Trophoblast cell (in vitro differentiated cells and primary cell): ENCODE measurements at regions not wholly inside any gene's neighbourhood (a gene's known extent, or its start where the extent isn't known, plus 50 kb on each side); places are given as distances from the start of the nearest gene placed in this dataset.

Experiments
- DNase-seq, 2 donors: peaks; one replicate each; pipeline ENCODE4 v3.0.0-alpha.2; 2016
- H2AFZ ChIP-seq: 2 replicates; pipeline ENCODE4 v1.6.1; 2013; ENCODE audit warnings: low read length, moderate library complexity, mild to moderate bottlenecking; ENCODE audit not compliant: insufficient read depth, poor library complexity
- H2AK5ac ChIP-seq: 2 replicates; pipeline ENCODE4 v1.6.1; 2013; ENCODE audit warnings: mild to moderate bottlenecking, low read length
- H2BK120ac ChIP-seq: 2 replicates; pipeline ENCODE4 v1.6.1; 2013; ENCODE audit warnings: low read length, mild to moderate bottlenecking, moderate library complexity; ENCODE audit not compliant: insufficient read depth, poor library complexity
- H2BK12ac ChIP-seq: 2 replicates; pipeline ENCODE4 v1.6.1; 2013; ENCODE audit warnings: mild to moderate bottlenecking, low read length, moderate library complexity
- H2BK5ac ChIP-seq: 2 replicates; pipeline ENCODE4 v1.6.1; 2013; ENCODE audit warnings: low read length, low read depth, moderate library complexity, mild to moderate bottlenecking; ENCODE audit not compliant: poor library complexity
- H3K14ac ChIP-seq: 2 replicates; pipeline ENCODE4 v1.6.1; 2013; ENCODE audit warnings: mild to moderate bottlenecking, low read length
- H3K18ac ChIP-seq: 2 replicates; pipeline ENCODE4 v1.6.1; 2013; ENCODE audit warnings: mild to moderate bottlenecking, low read length
- H3K23ac ChIP-seq: 2 replicates; pipeline ENCODE4 v1.6.1; 2013; ENCODE audit warnings: low read length
- H3K27ac ChIP-seq: 2 replicates; pipeline ENCODE4 v1.5.1; 2013; ENCODE audit warnings: low read depth, mild to moderate bottlenecking, inconsistent platforms, low read length, moderate library complexity
- H3K27me3 ChIP-seq: 2 replicates; pipeline ENCODE4 v1.6.1; 2013; ENCODE audit warnings: inconsistent platforms, mild to moderate bottlenecking, low read length, moderate library complexity; ENCODE audit not compliant: insufficient read depth
- H3K36me3 ChIP-seq, 2 experiments: 1 replicate in 1 of 2; 2 replicates in 1 of 2; pipeline ENCODE4 v1.6.1; 2013; ENCODE audit warnings: low read length in 2 of 2, mild to moderate bottlenecking in 2 of 2, moderate library complexity in 1 of 2; ENCODE audit not compliant: insufficient read depth in 2 of 2, control insufficient read depth in 1 of 2
- H3K4ac ChIP-seq: 2 replicates; pipeline ENCODE4 v1.6.1; 2013; ENCODE audit warnings: low read depth, mild to moderate bottlenecking, low read length, moderate library complexity
- H3K4me1 ChIP-seq, 2 experiments: 1 replicate in 1 of 2; 2 replicates in 1 of 2; pipeline ENCODE4 v1.6.1; 2013; ENCODE audit warnings: low read length in 2 of 2, mild to moderate bottlenecking in 2 of 2, moderate library complexity in 1 of 2; ENCODE audit not compliant: insufficient read depth in 2 of 2, control insufficient read depth in 1 of 2
- H3K4me2 ChIP-seq: 2 replicates; pipeline ENCODE4 v1.6.1; 2013; ENCODE audit warnings: inconsistent platforms, mild to moderate bottlenecking, low read length, moderate library complexity
- H3K4me3 ChIP-seq: 2 replicates; pipeline ENCODE4 v1.5.1; 2013; ENCODE audit warnings: mild to moderate bottlenecking, low read depth, low read length, inconsistent platforms
- H3K79me1 ChIP-seq: one replicate; pipeline ENCODE4 v1.6.1; 2013; ENCODE audit warnings: low read length
- H3K79me2 ChIP-seq: 2 replicates; pipeline ENCODE4 v1.6.1; 2013; ENCODE audit warnings: low read length, mild to moderate bottlenecking; ENCODE audit not compliant: control insufficient read depth, insufficient read depth, poor library complexity
- H3K9ac ChIP-seq: 2 replicates; pipeline ENCODE4 v1.6.1; 2013; ENCODE audit warnings: mild to moderate bottlenecking, low read length
- H3K9me3 ChIP-seq: 2 replicates; pipeline ENCODE4 v1.6.1; 2013; ENCODE audit warnings: low read depth, mild to moderate bottlenecking, control low read depth, inconsistent platforms, low read length; ENCODE audit not compliant: insufficient read depth
- H4K12ac ChIP-seq: 2 replicates; pipeline ENCODE4 v1.6.1; 2013; ENCODE audit warnings: low read depth, mild to moderate bottlenecking, low read length, moderate library complexity
- H4K8ac ChIP-seq: 2 replicates; pipeline ENCODE4 v1.6.1; 2013; ENCODE audit warnings: low read depth, mild to moderate bottlenecking, low read length, moderate library complexity
- H4K91ac ChIP-seq: one replicate; pipeline ENCODE4 v1.6.1; 2013; ENCODE audit warnings: low read depth, mild to moderate bottlenecking, low read length, moderate library complexity
- WGBS: extraction: QIAGEN DNeasy Blood & Tissue Kit; methylation state at CpG from one replicate; pipeline ENCODE4 v1.1.7; 2013; ENCODE audit warnings: missing lambda C conversion rate; ENCODE audit not compliant: insufficient read length, insufficient coverage; ENCODE audit errors: extremely low coverage; 5-methylcytosine and 5-hydroxymethylcytosine counted together

DNA sequence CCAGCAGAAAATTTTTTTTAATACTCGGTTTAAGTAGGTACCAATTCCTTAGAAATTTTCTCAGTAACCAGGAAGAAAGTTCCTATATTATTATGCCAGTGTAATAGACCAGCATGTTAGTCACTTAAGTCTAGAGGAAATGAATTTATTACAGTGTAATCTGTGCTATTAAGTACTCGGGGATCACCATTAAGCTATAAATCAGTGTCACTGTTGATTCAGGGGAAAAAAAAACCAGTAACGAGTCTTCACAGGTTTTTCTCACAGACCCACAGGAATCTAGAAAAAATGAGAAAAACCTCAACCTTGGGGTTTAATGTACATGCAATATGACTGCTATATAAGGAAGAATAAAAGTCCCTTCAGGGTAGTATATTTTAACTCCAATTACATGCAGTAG lies 138.3 kb upstream of the IL1RAPL2 start:
- Histone ChIP-seq H2AK5ac (no peak overlapping the region), H2BK5ac (no peak overlapping the region), H3K27ac (no peak overlapping the region), H2AFZ (no peak overlapping the region), H3K23ac (no peak overlapping the region), H3K79me2 (no peaks in the 10 kb centered on the region), H2BK12ac (no peak overlapping the region), H3K14ac (no peak overlapping the region), H3K4me3 (no peak overlapping the region), H3K36me3 (no peaks in the 10 kb centered on the region), H4K91ac (no peak overlapping the region), H3K4ac (no peak overlapping the region), H3K4me2 (no peak overlapping the region), H3K9me3 (no peaks in the 10 kb centered on the region), H4K8ac (no peak overlapping the region), H3K9ac (no peak overlapping the region), H3K27me3 (no peaks in the 10 kb centered on the region), H2BK120ac (no peak overlapping the region), H4K12ac (no peak overlapping the region), H3K4me1 (no peaks in the 10 kb centered on the region), H3K79me1 (no peaks in the 10 kb centered on the region), H3K18ac (no peak overlapping the region)
- no CpG with 5 or more reads among the region's 3 CpGs for WGBS
- DNase-seq, result no peak

DNA sequence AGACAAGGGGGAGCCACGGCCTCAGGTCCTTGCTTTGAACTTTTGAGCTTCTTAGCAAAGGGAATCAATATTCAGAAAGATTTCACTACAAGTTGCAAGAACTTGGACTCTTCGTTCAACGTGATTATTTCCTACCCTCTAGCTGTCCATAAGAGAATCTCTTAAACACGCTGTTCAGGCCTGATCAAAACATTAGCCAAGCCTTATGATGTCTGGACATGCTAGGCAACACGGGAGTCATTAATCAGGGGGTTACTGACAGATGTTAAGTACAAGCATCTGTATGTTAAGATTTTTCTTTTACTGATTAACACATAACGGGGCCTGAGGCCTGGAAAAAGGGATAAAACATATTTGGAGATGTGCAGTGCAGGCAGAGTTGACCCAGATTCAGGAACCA lies 138.9 kb upstream of the IL1RAPL2 start:
- H2BK12ac ChIP-seq, result no peak overlapping the region
- no peak overlapping the region for H3K4ac ChIP-seq
- H3K18ac ChIP-seq, result no peak overlapping the region
- H3K79me2 ChIP-seq, result no peaks in the 10 kb centered on the region
- no peak overlapping the region for H3K4me2 ChIP-seq
- H4K12ac ChIP-seq, result no peak overlapping the region
- WGBS, result no CpG with 5 or more reads among the region's 6 CpGs
- H4K91ac ChIP-seq, result no peak overlapping the region
- no peak overlapping the region for H4K8ac ChIP-seq
- DNase-seq, result no peak
- no peak overlapping the region for H2AK5ac ChIP-seq
- H3K14ac ChIP-seq, result no peak overlapping the region
- H2BK5ac ChIP-seq, result no peak overlapping the region
- H3K9me3 ChIP-seq, result no peaks in the 10 kb centered on the region
- no peak overlapping the region for H3K4me3 ChIP-seq
- no peak overlapping the region for H3K27ac ChIP-seq
- no peaks in the 10 kb centered on the region for H3K27me3 ChIP-seq
- no peaks in the 10 kb centered on the region for H3K36me3 ChIP-seq
- no peak overlapping the region for H3K9ac ChIP-seq
- no peaks in the 10 kb centered on the region for H3K79me1 ChIP-seq
- no peak overlapping the region for H2AFZ ChIP-seq
- H3K4me1 ChIP-seq, result no peaks in the 10 kb centered on the region
- H2BK120ac ChIP-seq, result no peak overlapping the region
- H3K23ac ChIP-seq, result no peak overlapping the region

DNA sequence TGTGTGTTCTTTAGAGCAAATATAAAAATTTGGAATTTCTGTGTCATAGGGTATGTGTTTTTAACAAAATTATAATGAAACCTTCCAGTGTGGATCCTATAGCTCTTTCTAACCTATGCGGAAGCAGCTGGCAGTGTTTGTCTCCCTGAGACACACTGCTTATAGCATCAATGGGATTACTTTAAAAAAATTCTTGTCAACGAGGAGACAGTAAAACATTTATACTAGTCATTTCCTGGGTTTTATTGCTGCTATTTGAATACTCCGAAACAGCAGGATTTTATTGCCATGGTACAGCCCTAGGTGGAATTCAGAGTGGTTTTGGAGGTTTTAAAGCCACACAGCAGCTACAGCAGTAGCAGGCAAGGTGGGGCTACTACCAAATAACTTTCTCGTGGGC lies 145.1 kb upstream of the IL1RAPL2 start:
- Histone ChIP-seq H4K91ac (no peak overlapping the region), H3K14ac (no peak overlapping the region), H3K36me3 (no peaks in the 10 kb centered on the region), H3K27ac (no peak overlapping the region), H3K18ac (no peak overlapping the region), H2BK120ac (no peak overlapping the region), H3K4me1 (no peaks in the 10 kb centered on the region), H3K79me1 (no peaks in the 10 kb centered on the region), H3K9ac (no peak overlapping the region), H2AK5ac (no peak overlapping the region), H2BK5ac (no peak overlapping the region), H3K23ac (no peak overlapping the region), H3K4me2 (no peak overlapping the region), H4K12ac (no peak overlapping the region), H3K79me2 (no peaks in the 10 kb centered on the region), H3K27me3 (no peaks in the 10 kb centered on the region), H3K4me3 (no peak overlapping the region), H3K9me3 (no peaks in the 10 kb centered on the region), H2AFZ (no peak overlapping the region), H4K8ac (no peak overlapping the region), H2BK12ac (no peak overlapping the region), H3K4ac (no peak overlapping the region)
- no CpG with 5 or more reads among the region's 4 CpGs for WGBS
- no peak for DNase-seq

DNA sequence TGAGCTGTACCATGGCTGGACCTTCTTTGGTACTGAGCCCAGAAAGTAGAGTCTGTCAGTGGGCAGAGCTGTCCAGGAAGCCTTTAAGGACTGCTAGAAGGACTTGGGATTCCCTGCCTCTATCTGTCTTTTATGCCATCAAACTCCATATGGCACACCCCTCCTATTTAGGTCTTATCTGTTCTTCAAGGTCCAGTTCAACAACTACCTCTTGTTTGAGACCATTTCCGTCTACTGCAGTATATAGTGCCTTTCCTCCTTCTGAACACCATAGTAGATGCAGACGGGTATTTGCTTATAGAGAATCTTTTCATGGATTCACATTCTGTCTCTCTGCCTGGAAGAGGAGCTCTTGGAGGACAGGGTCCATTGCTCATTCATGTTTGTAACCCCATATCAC lies 146.1 kb upstream of the IL1RAPL2 start:
- Histone ChIP-seq H3K27ac (no peak overlapping the region), H4K8ac (no peak overlapping the region), H4K91ac (no peak overlapping the region), H3K79me2 (no peaks in the 10 kb centered on the region), H3K14ac (no peak overlapping the region), H3K4me2 (no peak overlapping the region), H3K18ac (no peak overlapping the region), H2BK5ac (no peak overlapping the region), H3K4ac (no peak overlapping the region), H2BK12ac (no peak overlapping the region), H3K23ac (no peak overlapping the region), H3K9me3 (no peaks in the 10 kb centered on the region), H2BK120ac (no peak overlapping the region), H3K79me1 (no peaks in the 10 kb centered on the region), H3K36me3 (no peaks in the 10 kb centered on the region), H3K27me3 (no peaks in the 10 kb centered on the region), H4K12ac (no peak overlapping the region), H3K9ac (no peak overlapping the region), H2AFZ (no peak overlapping the region), H2AK5ac (no peak overlapping the region), H3K4me3 (no peak overlapping the region), H3K4me1 (no peaks in the 10 kb centered on the region)
- WGBS, result no CpG with 5 or more reads among the region's 2 CpGs
- no peak for DNase-seq
